PC-3 (cell line): ENCODE measurements at regions not wholly inside any gene's neighbourhood (a gene's known extent, or its start where the extent isn't known, plus 50 kb on each side); places are given as distances from the start of the nearest gene placed in this dataset.

ENCODE experiments used
- ATAC-seq: fragments of 200-7000 bp; cut with Tn5 transposase; 2 replicates; pipeline ENCODE4 v1.9.1; 2020; ENCODE audit warnings: mild to moderate bottlenecking, moderate library complexity
- BruUV-seq: library from RNA; stranded (reverse); fragments of 400-500 nt; replicated peaks from 2 replicates; lab custom pipeline; 2021; lab: Mats Ljungman, UMichigan
- CTCF ChIA-PET: fragments of 300-600 bp; sonication (Branson Sonifier 250); formaldehyde crosslinking; loops from one replicate; lab custom pipeline; 2022; ENCODE audit warnings: antibody characterized with exemption; lab: Charles Lee
- POLR2A ChIA-PET: fragments of 300-600 bp; sonication (Branson Sonifier 250); formaldehyde crosslinking; loops from one replicate; lab custom pipeline; 2022; ENCODE audit warnings: antibody characterized with exemption; ENCODE audit not compliant: unreplicated experiment; lab: Charles Lee
- DNase-seq: peaks from one replicate; pipeline ENCODE4 v3.0.0-alpha.2; 2015
- H2AFZ ChIP-seq: fragments of 300-600 bp; sonication (generic); 2 replicates; pipeline ENCODE4 v1.6.0; 2016; ENCODE audit warnings: antibody characterized with exemption, low read length
- H3F3A ChIP-seq: fragments of 300-600 bp; sonication (generic); one replicate; pipeline ENCODE4 v1.6.0; 2017; ENCODE audit warnings: antibody characterized with exemption, low read length, control low read depth, mild to moderate bottlenecking; ENCODE audit not compliant: unreplicated experiment
- H3K27ac ChIP-seq: fragments of 300-600 bp; sonication (generic); 2 replicates; pipeline ENCODE4 v1.5.1; 2016; ENCODE audit warnings: mild to moderate bottlenecking, low read length
- H3K27me3 ChIP-seq: fragments of 300-600 bp; sonication (generic); 2 replicates; pipeline ENCODE4 v1.6.1; 2016; ENCODE audit warnings: low read length, mixed read lengths
- H3K36me3 ChIP-seq: fragments of 300-600 bp; sonication (generic); 2 replicates; pipeline ENCODE4 v1.6.1; 2016; ENCODE audit warnings: low read depth, mixed run types, low read length, mixed read lengths
- H3K4me1 ChIP-seq: fragments of 300-600 bp; sonication (generic); 2 replicates; pipeline ENCODE4 v1.5.1; 2016; ENCODE audit warnings: low read length; ENCODE audit not compliant: insufficient read depth
- H3K4me2 ChIP-seq: fragments of 300-600 bp; sonication (generic); 2 replicates; pipeline ENCODE4 v1.6.0; 2016; ENCODE audit warnings: low read length
- H3K4me3 ChIP-seq: fragments of 300-600 bp; sonication (generic); 2 replicates; pipeline ENCODE4 v1.5.1; 2016; ENCODE audit warnings: mild to moderate bottlenecking, low read length, mixed read lengths
- H3K79me2 ChIP-seq: fragments of 300-600 bp; sonication (generic); 2 replicates; pipeline ENCODE4 v1.6.1; 2017; ENCODE audit warnings: low read length, mixed read lengths
- H3K9ac ChIP-seq: fragments of 300-600 bp; sonication (generic); 2 replicates; pipeline ENCODE4 v1.6.0; 2016; ENCODE audit warnings: mild to moderate bottlenecking, low read length
- H3K9me2 ChIP-seq: fragments of 300-600 bp; sonication (generic); replicated peaks from 2 replicates; pipeline ENCODE4 v1.6.1; 2016; ENCODE audit warnings: mixed run types, low read length, mixed read lengths
- H3K9me3 ChIP-seq: fragments of 300-600 bp; sonication (generic); 2 replicates; pipeline ENCODE4 v1.6.1; 2016; ENCODE audit warnings: low read length, mixed read lengths
- H4K20me1 ChIP-seq: fragments of 300-600 bp; sonication (generic); 2 replicates; pipeline ENCODE4 v1.6.1; 2016; ENCODE audit warnings: low read length, mixed read lengths
- CTCF ChIP-seq: fragments of 300-600 bp; sonication (generic); conservative IDR thresholded peaks from 2 replicates; pipeline ENCODE4 v1.5.1; 2017; ENCODE audit warnings: antibody characterized with exemption, low read depth, mild to moderate bottlenecking, low read length
- EZH2 ChIP-seq: fragments of 300-600 bp; sonication (generic); IDR thresholded peaks from one replicate; pipeline ENCODE4 v1.6.1; 2017; ENCODE audit warnings: antibody characterized with exemption, mild to moderate bottlenecking, low read length; ENCODE audit not compliant: unreplicated experiment
- EZH2phosphoT487 ChIP-seq: fragments of 300-600 bp; sonication (generic); IDR thresholded peaks from 2 replicates; pipeline ENCODE4 v1.6.1; 2018; ENCODE audit warnings: mild to moderate bottlenecking, antibody characterized with exemption, low read length, borderline replicate concordance
- intact Hi-C: fragments of 100-400 bp; cut with micrococcal nuclease; formaldehyde crosslinking; loops from 2 replicates; pipeline ENCODE4 v1.9.0; 2023

DNA sequence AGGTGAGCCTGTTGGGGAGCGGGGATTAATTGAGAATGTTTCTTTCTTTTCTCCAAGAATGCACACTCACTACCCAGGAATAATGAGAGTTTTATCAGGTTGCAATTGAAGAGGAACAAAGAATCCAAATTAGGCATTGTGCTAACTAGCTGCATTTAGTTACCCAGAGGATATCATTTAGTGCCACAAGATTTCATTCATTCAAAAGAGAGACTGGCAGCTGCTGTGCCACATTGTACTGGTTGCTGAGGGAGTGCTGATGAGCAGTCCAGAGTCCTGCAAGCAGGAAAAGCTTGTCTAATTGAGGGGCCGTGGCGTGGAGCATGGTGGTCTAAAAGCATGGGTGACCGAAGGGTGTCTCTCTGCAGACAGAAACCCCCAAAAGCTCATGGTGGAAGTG, 97.6 kb downstream of the CTAGE1 start:
- Histone ChIP-seq H3K9ac (no peak overlapping the region), H3K4me1 (no peaks in the 10 kb centered on the region), H3K9me2 (no peaks in the 10 kb centered on the region), H3K27ac (no peak overlapping the region), H2AFZ (no peak overlapping the region), H3F3A (no peaks in the 10 kb centered on the region), H4K20me1 (no peaks in the 10 kb centered on the region), H3K79me2 (no peaks in the 10 kb centered on the region), H3K4me2 (no peak overlapping the region), H3K27me3 (no peaks in the 10 kb centered on the region), H3K36me3 (no peaks in the 10 kb centered on the region), H3K4me3 (no peak overlapping the region), H3K9me3 (no peaks in the 10 kb centered on the region)
- ChIA-PET POLR2A (no interaction called here), CTCF (no interaction called here)
- TF ChIP-seq EZH2phosphoT487 (no peak), EZH2 (no peak), CTCF (no peak)
- ATAC-seq: no peak
- DNase-seq: no peak
- intact Hi-C loops: no loop called here
- BruUV-seq: no TSS peak

- no peaks in the 10 kb centered on the region for H3F3A ChIP-seq
- intact Hi-C loops: no loop called here
- H3K9ac ChIP-seq: no peak overlapping the region
- no peaks in the 10 kb centered on the region for H3K27me3 ChIP-seq
- H3K79me2 ChIP-seq: no peaks in the 10 kb centered on the region
- ATAC-seq (no peak), DNase-seq (peak; percentile 10)
- no peaks in the 10 kb centered on the region for H3K36me3 ChIP-seq
- TF ChIP-seq EZH2phosphoT487: no peak
- no peak for TF ChIP-seq EZH2
- no peak for TF ChIP-seq CTCF
- peaks cover 8% of the 10 kb centered on the region; the same call in 1 of the 2 replicates for H3K4me1 ChIP-seq
- H3K4me3 ChIP-seq: no peak overlapping the region
- no peak overlapping the region for H3K4me2 ChIP-seq
- no peaks in the 10 kb centered on the region for H3K9me2 ChIP-seq
- no TSS peak for BruUV-seq
- CTCF ChIA-PET: no interaction called here
- H2AFZ ChIP-seq: no peak overlapping the region
- no peak overlapping the region for H3K27ac ChIP-seq
- no peaks in the 10 kb centered on the region for H4K20me1 ChIP-seq
- H3K9me3 ChIP-seq: no peaks in the 10 kb centered on the region
- POLR2A ChIA-PET: no interaction called here
These were observed 98.8 kb downstream of the CTAGE1 start for GRCh38 chr18:22318745-22319407.

DNA sequence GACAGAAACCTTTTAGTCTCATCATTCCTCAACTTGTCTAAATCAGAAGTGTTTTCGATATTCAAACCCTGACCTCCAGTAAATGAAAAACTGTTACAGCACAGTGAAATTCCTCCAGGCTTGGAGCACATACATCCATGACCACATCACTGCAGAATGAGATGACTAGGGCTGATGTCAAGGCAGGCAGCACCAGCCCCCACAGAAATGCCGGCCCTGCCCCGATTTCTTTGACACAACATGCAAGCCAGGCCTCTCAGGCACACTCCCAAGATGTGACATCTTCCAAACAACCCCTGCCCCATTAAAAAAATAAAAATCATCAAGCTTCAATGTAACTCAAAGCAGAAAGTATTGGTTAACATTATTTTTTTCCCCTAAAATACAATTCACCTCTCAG, 103.3 kb downstream of the CTAGE1 start:
- DNase-seq (peak; percentile 23), ATAC-seq (no peak)
- BruUV-seq: no TSS peak
- no peak overlapping the region for H3K9ac ChIP-seq
- no peaks in the 10 kb centered on the region for H3F3A ChIP-seq
- H2AFZ ChIP-seq: peak overlapping the region; percentile 24; the same call in 1 of the 2 replicates
- no peak overlapping the region for H3K27ac ChIP-seq
- peaks cover 12% of the 10 kb centered on the region; the same call in 1 of the 2 replicates for H3K4me1 ChIP-seq
- ChIA-PET CTCF (no interaction called here), POLR2A (no interaction called here)
- TF ChIP-seq EZH2phosphoT487: no peak
- no peak for TF ChIP-seq CTCF
- no peak overlapping the region for H3K4me3 ChIP-seq
- H3K79me2 ChIP-seq: no peaks in the 10 kb centered on the region
- no peaks in the 10 kb centered on the region for H3K9me2 ChIP-seq
- H3K27me3 ChIP-seq: no peaks in the 10 kb centered on the region
- H3K36me3 ChIP-seq: no peaks in the 10 kb centered on the region
- no peaks in the 10 kb centered on the region for H3K9me3 ChIP-seq
- no peak overlapping the region for H3K4me2 ChIP-seq
- H4K20me1 ChIP-seq: no peaks in the 10 kb centered on the region
- intact Hi-C loops: no loop called here
